Right lobe of liver (tissue), 4 donors: ENCODE measurements at regions not wholly inside any gene's neighbourhood (a gene's known extent, or its start where the extent isn't known, plus 50 kb on each side); places are given as distances from the start of the nearest gene placed in this dataset.

ENCODE experiments used
- CTCF ChIP-seq, 4 donors: fragments of 200-600 bp in 3 of 4; fragments of 450-650 bp in 1 of 4; IDR thresholded peaks; one replicate each; pipeline versions ENCODE4 v1.5.1 to v1.8.0; 2016 to 2022; ENCODE audit warnings: antibody characterized with exemption in 4 of 4, mild to moderate bottlenecking in 2 of 4
- POLR2A ChIP-seq: fragments of 450-650 bp; IDR thresholded peaks from one replicate; pipeline ENCODE4 v1.6.1; 2017; ENCODE audit warnings: antibody characterized with exemption, mild to moderate bottlenecking
- donor health status: DM: no; HTN: no; CAD: no.
- donor health status: DM: no; HTN: no; CAD: no.
- donor health status: DM: no; HTN: yes; CAD: no.

DNA sequence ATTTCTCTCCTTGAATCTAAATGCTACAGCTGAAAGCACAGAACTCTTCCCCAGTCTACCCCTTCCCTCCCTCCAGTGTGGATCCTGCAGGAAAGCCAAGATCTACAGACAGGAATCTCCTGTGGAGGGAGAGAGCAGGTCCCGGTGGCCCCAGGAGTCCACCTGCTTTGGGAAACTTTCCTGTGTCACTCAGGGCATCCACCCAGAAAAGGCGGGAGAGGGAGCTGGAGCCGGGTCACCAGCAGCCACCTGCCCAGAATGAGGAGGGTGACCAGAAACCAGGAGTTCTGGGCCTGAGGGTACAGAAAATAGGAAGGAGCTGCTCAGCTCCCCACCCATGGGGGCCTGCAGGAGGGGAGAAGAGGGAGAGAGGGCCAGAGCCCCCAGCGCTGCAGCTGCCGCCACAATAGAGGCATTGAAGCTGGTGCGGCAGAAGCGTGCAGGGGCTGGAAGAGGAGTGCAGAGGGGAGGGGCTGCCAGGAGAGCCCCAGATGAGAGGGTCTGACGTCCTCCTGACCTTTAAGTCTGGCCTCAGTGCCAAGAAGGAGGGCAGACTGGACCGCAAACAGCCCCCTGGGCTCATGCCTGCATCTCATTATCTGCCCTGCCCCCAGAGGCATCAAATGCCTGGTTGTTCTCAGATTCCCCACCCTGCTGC, 56.3 kb upstream of the TMEM72 start:
- no peak for TF ChIP-seq CTCF (IDR thresholded peaks at IDR 0.05)
- no peak for TF ChIP-seq POLR2A
